HL-60 (cell line): ENCODE measurements at regions not wholly inside any gene's neighbourhood (a gene's known extent, or its start where the extent isn't known, plus 50 kb on each side); places are given as distances from the start of the nearest gene placed in this dataset.

Experiments
- POLR2AphosphoS5 ChIP-seq: IDR thresholded peaks from 2 replicates; pipeline ENCODE4 v1.6.1; 2012; ENCODE audit warnings: low read depth
- TF ChIP-seq, protein P1 (sequence below): IDR thresholded peaks from one replicate; pipeline ENCODE4 v1.5.1; 2011; ENCODE audit warnings: low read length, control low read depth, inconsistent platforms; ENCODE audit not compliant: insufficient read depth

DNA sequence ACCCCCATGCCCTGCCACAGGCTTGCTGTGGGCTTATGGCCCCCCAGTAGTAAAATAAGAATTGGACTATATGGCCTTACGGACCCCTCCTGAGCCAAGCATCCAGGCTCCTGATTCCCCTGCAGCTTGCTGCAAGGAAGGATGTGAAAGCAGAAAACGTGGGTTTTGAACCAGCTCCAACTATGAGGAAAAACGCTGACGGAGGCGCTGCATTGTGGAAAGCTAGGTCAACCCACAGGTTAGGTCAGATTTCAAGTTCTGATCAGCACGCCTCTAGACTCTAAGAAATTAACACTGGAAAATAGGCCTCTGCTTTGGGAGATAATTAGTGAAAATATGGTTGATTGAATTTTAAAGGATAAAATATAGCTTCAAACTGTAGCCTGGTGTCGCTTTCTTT, 195.4 kb upstream of the HES1 start:
- TF ChIP-seq, protein P1, sequence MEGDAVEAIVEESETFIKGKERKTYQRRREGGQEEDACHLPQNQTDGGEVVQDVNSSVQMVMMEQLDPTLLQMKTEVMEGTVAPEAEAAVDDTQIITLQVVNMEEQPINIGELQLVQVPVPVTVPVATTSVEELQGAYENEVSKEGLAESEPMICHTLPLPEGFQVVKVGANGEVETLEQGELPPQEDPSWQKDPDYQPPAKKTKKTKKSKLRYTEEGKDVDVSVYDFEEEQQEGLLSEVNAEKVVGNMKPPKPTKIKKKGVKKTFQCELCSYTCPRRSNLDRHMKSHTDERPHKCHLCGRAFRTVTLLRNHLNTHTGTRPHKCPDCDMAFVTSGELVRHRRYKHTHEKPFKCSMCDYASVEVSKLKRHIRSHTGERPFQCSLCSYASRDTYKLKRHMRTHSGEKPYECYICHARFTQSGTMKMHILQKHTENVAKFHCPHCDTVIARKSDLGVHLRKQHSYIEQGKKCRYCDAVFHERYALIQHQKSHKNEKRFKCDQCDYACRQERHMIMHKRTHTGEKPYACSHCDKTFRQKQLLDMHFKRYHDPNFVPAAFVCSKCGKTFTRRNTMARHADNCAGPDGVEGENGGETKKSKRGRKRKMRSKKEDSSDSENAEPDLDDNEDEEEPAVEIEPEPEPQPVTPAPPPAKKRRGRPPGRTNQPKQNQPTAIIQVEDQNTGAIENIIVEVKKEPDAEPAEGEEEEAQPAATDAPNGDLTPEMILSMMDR: no peak
- no peak for TF ChIP-seq POLR2AphosphoS5
